GM12878 (cell line): ENCODE measurements at regions not wholly inside any gene's neighbourhood (a gene's known extent, or its start where the extent isn't known, plus 50 kb on each side); places are given as distances from the start of the nearest gene placed in this dataset.

Experiments
- ATAC-seq: fragments of 200-7000 bp; cut with Tn5 transposase; 3 replicates; pipeline ENCODE4 v1.9.1; 2020; ENCODE audit warnings: mild to moderate bottlenecking, moderate library complexity
- BruUV-seq: library from RNA; stranded (reverse); fragments of 400-500 nt; replicated peaks from 2 replicates; lab custom pipeline; 2021; lab: Mats Ljungman, UMichigan
- CTCF ChIA-PET: fragments of 300-600 bp; sonication (Branson Sonifier 250); formaldehyde crosslinking; extraction: SDS; loops from one replicate; lab custom pipeline; 2021; ENCODE audit warnings: inconsistent platforms; lab: Yijun Ruan, JAX
- POLR2A ChIA-PET: fragments of 350-600 bp; formaldehyde crosslinking; extraction: SDS; loops from one replicate; lab custom pipeline; 2021; ENCODE audit warnings: inconsistent platforms; lab: Charles Lee
- RAD21 ChIA-PET: fragments of 300-600 bp; sonication (Branson Sonifier 250); formaldehyde crosslinking; loops from one replicate; lab custom pipeline; 2023; ENCODE audit warnings: antibody characterized with exemption; ENCODE audit not compliant: unreplicated experiment; lab: Charles Lee
- SMC1A ChIA-PET: fragments of 300-600 bp; sonication (Branson Sonifier 250); formaldehyde crosslinking; loops from one replicate; lab custom pipeline; 2023; ENCODE audit not compliant: unreplicated experiment, uncharacterized antibody; lab: Charles Lee
- DNase-seq: peaks from one replicate; pipeline ENCODE4 v3.0.0-alpha.2; 2011; ENCODE audit warnings: low read depth, low spot score
- FAIRE-seq: peaks from 3 replicates; lab custom pipeline; 2011; peaks lifted over from hg19 to GRCh38; lab: Jason Lieb, UNC
- H2AFZ ChIP-seq: 2 replicates; pipeline ENCODE4 v1.6.0; 2011; ENCODE audit warnings: low read depth, low read length, control low read depth; ENCODE audit not compliant: control insufficient read depth
- H3K27ac ChIP-seq: 2 replicates; pipeline ENCODE4 v1.5.1; 2011; ENCODE audit warnings: control low read depth; ENCODE audit not compliant: control insufficient read depth, insufficient read depth
- H3K27me3 ChIP-seq, 2 experiments: replicated peaks in 1 of 2; 2 replicates each; pipeline versions ENCODE4 v1.6.0 to v1.6.1; 2011; ENCODE audit warnings: low read length in 1 of 2; ENCODE audit not compliant: control insufficient read depth in 2 of 2, insufficient read depth in 2 of 2
- H3K36me3 ChIP-seq, 2 experiments: 2 replicates each; pipeline ENCODE4 v1.5.1; 2011; ENCODE audit warnings: low read length in 1 of 2; ENCODE audit not compliant: control insufficient read depth in 2 of 2, insufficient read depth in 2 of 2
- H3K4me1 ChIP-seq: 2 replicates; pipeline ENCODE4 v1.6.1; 2011; ENCODE audit warnings: mild to moderate bottlenecking, low read length, moderate library complexity, mixed read lengths; ENCODE audit not compliant: control insufficient read depth, insufficient read depth
- H3K4me2 ChIP-seq: 2 replicates; pipeline ENCODE4 v1.6.0; 2011; ENCODE audit warnings: control low read depth; ENCODE audit not compliant: control insufficient read depth, insufficient read depth
- H3K4me3 ChIP-seq: fragments of 200-600 bp; sonication (generic); 2 replicates; pipeline ENCODE4 v1.5.1; 2016
- H3K79me2 ChIP-seq: 2 replicates; pipeline ENCODE4 v1.6.0; 2011; ENCODE audit warnings: low read length; ENCODE audit not compliant: control insufficient read depth, insufficient read depth
- H3K9ac ChIP-seq: 2 replicates; pipeline ENCODE4 v1.8.0; 2011; ENCODE audit warnings: low read length, control low read depth, mixed read lengths; ENCODE audit not compliant: control insufficient read depth, insufficient read depth
- H3K9me3 ChIP-seq: replicated peaks from 3 replicates; pipeline ENCODE4 v1.5.1; 2011; ENCODE audit warnings: mild to moderate bottlenecking, low read length; ENCODE audit not compliant: control insufficient read depth, insufficient read depth
- H4K20me1 ChIP-seq: 2 replicates; pipeline ENCODE4 v1.6.0; 2011; ENCODE audit not compliant: control insufficient read depth, insufficient read depth
- NR2F1 ChIP-seq: fragments of 450-650 bp; conservative IDR thresholded peaks from 2 replicates; pipeline ENCODE4 v1.6.1; 2017; ENCODE audit warnings: mild to moderate bottlenecking
- PBX3 ChIP-seq: IDR thresholded peaks from 2 replicates; pipeline ENCODE4 v1.6.1; 2011; ENCODE audit warnings: mild to moderate bottlenecking, low read depth, low read length, moderate library complexity; ENCODE audit not compliant: insufficient replicate concordance
- PRDM15 ChIP-seq: fragments of 450-650 bp; formaldehyde crosslinking; IDR thresholded peaks from 2 replicates; pipeline ENCODE4 v1.4.0; 2020; ENCODE audit warnings: mild to moderate bottlenecking, moderate library complexity
- RCOR1 ChIP-seq: conservative IDR thresholded peaks from 2 replicates; pipeline ENCODE4 v1.6.1; 2012; ENCODE audit warnings: low read depth, low read length, improper control_type of control experiment
- ZNF622 ChIP-seq: fragments of 450-650 bp; IDR thresholded peaks from 2 replicates; pipeline ENCODE4 v1.6.1; 2017; ENCODE audit warnings: mild to moderate bottlenecking, inconsistent platforms
- ZSCAN29 ChIP-seq: fragments of 450-650 bp; IDR thresholded peaks from 2 replicates; pipeline ENCODE4 v1.6.1; 2017; ENCODE audit warnings: mild to moderate bottlenecking, moderate library complexity
- WGBS: methylation state at CpG from one replicate; pipeline ENCODE4 v1.1.6; 2016; ENCODE audit warnings: low lambda C conversion rate; ENCODE audit not compliant: insufficient replicate concordance, insufficient coverage; ENCODE audit errors: missing lambda C conversion rate; 5-methylcytosine and 5-hydroxymethylcytosine counted together
- in situ Hi-C: fragments of 300-500 bp; cut with MboI; formaldehyde crosslinking; loops from 9 replicates; pipeline ENCODE4 v1.14.3; 2018; ENCODE audit warnings: mixed read lengths
- intact Hi-C: fragments of 100-400 bp; cut with micrococcal nuclease; formaldehyde crosslinking; loops from one replicate; pipeline ENCODE4 v1.14.2; 2022; ENCODE audit not compliant: unreplicated experiment

- TF ChIP-seq PBX3 (no peak), RCOR1 (no peak), ZSCAN29 (no peak)
Observed at GRCh38 chr1:172902861-172903381, 147.8 kb downstream of the TNFSF18 start (continued).

GRCh38 chr1:172903581-172904220 lies 147.0 kb downstream of the TNFSF18 start:
- H2AFZ ChIP-seq = no peak overlapping the region
- ChIA-PET SMC1A (interaction anchor here (0.7 to 1.5 kb wide), 2 partner anchors 9 to 299 kb away, joined by 3 to 4 read pairs; no protein-coding TSS in a partner anchor), RAD21 (no interaction called here), CTCF (no interaction called here), POLR2A (no interaction called here)
- DNase-seq (no peak), FAIRE-seq (no peak), ATAC-seq (no peak)
- WGBS = 50% methylated on average over 1 of the region's 1 CpG
- H3K9me3 ChIP-seq = no peaks in the 10 kb centered on the region; the same call in 2 of the 3 replicates
- in situ Hi-C loops = no loop called here
- H3K36me3 ChIP-seq = no peaks in the 10 kb centered on the region
- no peak overlapping the region for H3K27ac ChIP-seq
- H3K79me2 ChIP-seq = no peaks in the 10 kb centered on the region
- peaks cover 1 to 7% of the 10 kb centered on the region in 2 experiments; a peak in 2 of 4 replicates for H3K27me3 ChIP-seq
- no peaks in the 10 kb centered on the region for H4K20me1 ChIP-seq
- intact Hi-C loops = no loop called here
- no peak overlapping the region for H3K4me2 ChIP-seq
- H3K4me1 ChIP-seq = no peaks in the 10 kb centered on the region
- H3K9ac ChIP-seq = no peak overlapping the region
- no TSS peak for BruUV-seq
- H3K4me3 ChIP-seq = no peak overlapping the region
- TF ChIP-seq ZNF622 (no peak), NR2F1 (no peak), PRDM15 (CRISPR knock-in tag) (no peak)
